Astrocyte (in vitro differentiated cells and primary cell): ENCODE measurements at regions not wholly inside any gene's neighbourhood (a gene's known extent, or its start where the extent isn't known, plus 50 kb on each side); places are given as distances from the start of the nearest gene placed in this dataset.

ENCODE experiments used
- DNase-seq: peaks from one replicate; pipeline ENCODE4 v3.0.0-alpha.2; 2010; ENCODE audit warnings: low read depth
- FAIRE-seq: peaks from 2 replicates; lab custom pipeline; 2011; peaks lifted over from hg19 to GRCh38; lab: Jason Lieb, UNC
- H2AFZ ChIP-seq: 2 replicates; pipeline ENCODE4 v1.6.0; 2012; ENCODE audit warnings: low read depth, low read length, inconsistent platforms
- H3K27ac ChIP-seq: 2 replicates; pipeline ENCODE4 v1.5.1; 2011; ENCODE audit warnings: low read depth, low read length, inconsistent platforms
- H3K27me3 ChIP-seq: 2 replicates; pipeline ENCODE4 v1.6.0; 2011; ENCODE audit warnings: low read length, inconsistent platforms; ENCODE audit not compliant: insufficient read depth
- H3K36me3 ChIP-seq: 2 replicates; pipeline ENCODE4 v1.5.1; 2011; ENCODE audit warnings: low read length, inconsistent platforms; ENCODE audit not compliant: insufficient read depth
- H3K4me1 ChIP-seq: 2 replicates; pipeline ENCODE4 v1.5.1; 2011; ENCODE audit warnings: low read length, inconsistent platforms; ENCODE audit not compliant: insufficient read depth
- H3K4me2 ChIP-seq: 2 replicates; pipeline ENCODE4 v1.6.0; 2012; ENCODE audit warnings: low read length, inconsistent platforms
- H3K4me3 ChIP-seq: 2 replicates; pipeline ENCODE4 v1.5.1; 2011; ENCODE audit warnings: low read depth, mild to moderate bottlenecking, low read length, inconsistent platforms; ENCODE audit not compliant: insufficient read depth
- H3K79me2 ChIP-seq: 2 replicates; pipeline ENCODE4 v1.6.0; 2012; ENCODE audit warnings: mild to moderate bottlenecking, low read length, inconsistent platforms; ENCODE audit not compliant: insufficient read depth
- H3K9ac ChIP-seq: 2 replicates; pipeline ENCODE4 v1.6.0; 2012; ENCODE audit warnings: mild to moderate bottlenecking, low read length, inconsistent platforms
- H3K9me3 ChIP-seq: 2 replicates; pipeline ENCODE4 v1.5.1; 2012; ENCODE audit warnings: low read depth, mild to moderate bottlenecking, low read length, inconsistent platforms; ENCODE audit not compliant: insufficient read depth
- H4K20me1 ChIP-seq: 2 replicates; pipeline ENCODE4 v1.6.0; 2012; ENCODE audit warnings: low read length, inconsistent platforms; ENCODE audit not compliant: insufficient read depth
- H3K27ac Mint-ChIP-seq: one replicate; pipeline ENCODE4 v1.8.0; 2021; ENCODE audit warnings: mild to moderate bottlenecking, mixed read lengths; ENCODE audit not compliant: unreplicated experiment
- H3K27me3 Mint-ChIP-seq: one replicate; pipeline ENCODE4 v1.8.0; 2021; ENCODE audit warnings: low read depth, mixed read lengths; ENCODE audit not compliant: unreplicated experiment
- H3K36me3 Mint-ChIP-seq: one replicate; pipeline ENCODE4 v1.8.0; 2021; ENCODE audit warnings: low read depth, mixed read lengths; ENCODE audit not compliant: unreplicated experiment
- H3K4me1 Mint-ChIP-seq: one replicate; pipeline ENCODE4 v1.8.0; 2021; ENCODE audit warnings: low read depth, mixed read lengths; ENCODE audit not compliant: unreplicated experiment
- H3K4me3 Mint-ChIP-seq: one replicate; pipeline ENCODE4 v1.8.0; 2021; ENCODE audit warnings: mild to moderate bottlenecking, moderate library complexity, mixed read lengths; ENCODE audit not compliant: unreplicated experiment
- H3K9me3 Mint-ChIP-seq: one replicate; pipeline ENCODE4 v1.8.0; 2021; ENCODE audit warnings: mild to moderate bottlenecking, mixed read lengths; ENCODE audit not compliant: unreplicated experiment
- CTCF ChIP-seq: IDR thresholded peaks from 2 replicates; pipeline ENCODE4 v1.5.1; 2011; ENCODE audit warnings: low read depth, mild to moderate bottlenecking, inconsistent platforms, low read length, moderate library complexity; ENCODE audit not compliant: insufficient read depth
- EZH2 ChIP-seq: IDR thresholded peaks from 2 replicates; pipeline ENCODE4 v1.6.1; 2012; ENCODE audit warnings: mild to moderate bottlenecking, low read length, inconsistent platforms; ENCODE audit not compliant: insufficient read depth

DNA sequence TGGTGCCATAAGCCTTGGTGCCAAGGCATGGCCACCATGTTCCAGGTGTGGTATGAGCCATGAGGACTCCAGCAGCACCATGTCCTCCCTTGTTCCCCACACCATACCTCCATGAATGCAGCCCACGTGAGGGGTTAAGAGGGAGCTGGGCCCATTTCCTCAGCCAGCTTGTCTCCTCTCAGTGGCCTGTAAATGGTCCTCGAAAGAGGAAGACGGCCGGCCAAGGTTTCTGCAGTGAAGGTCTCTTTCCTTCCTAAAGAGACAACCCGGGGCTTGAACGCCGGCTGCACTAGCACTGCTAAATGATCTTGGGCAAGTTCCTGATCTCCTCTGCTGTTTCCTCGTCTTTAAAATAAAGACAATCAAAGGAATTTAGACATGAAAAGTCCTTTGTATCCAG is 154.0 kb downstream of the BMP7 start:
- H4K20me1 ChIP-seq: no peaks in the 10 kb centered on the region
- H3K4me3 ChIP-seq: no peak overlapping the region
- no peaks in the 10 kb centered on the region for H3K36me3 ChIP-seq
- no peak overlapping the region for H3K4me3 Mint-ChIP-seq
- DNase-seq: no peak
- H3K79me2 ChIP-seq: no peaks in the 10 kb centered on the region
- H3K27me3 ChIP-seq: peaks cover 4% of the 10 kb centered on the region
- no peaks in the 10 kb centered on the region for H3K4me1 ChIP-seq
- H3K4me2 ChIP-seq: no peak overlapping the region
- H3K4me1 Mint-ChIP-seq: no peaks in the 10 kb centered on the region
- FAIRE-seq: no peak
- peaks cover 41% of the 10 kb centered on the region for H3K27me3 Mint-ChIP-seq
- H3K9ac ChIP-seq: no peak overlapping the region
- peaks cover 3% of the 10 kb centered on the region for H3K9me3 ChIP-seq
- peaks cover 11% of the 10 kb centered on the region for H3K36me3 Mint-ChIP-seq
- H3K27ac Mint-ChIP-seq: no peak overlapping the region
- TF ChIP-seq EZH2: no peak
- TF ChIP-seq CTCF: no peak
- peaks cover 44% of the 10 kb centered on the region for H3K9me3 Mint-ChIP-seq
- H2AFZ ChIP-seq: no peak overlapping the region
- no peak overlapping the region for H3K27ac ChIP-seq

DNA sequence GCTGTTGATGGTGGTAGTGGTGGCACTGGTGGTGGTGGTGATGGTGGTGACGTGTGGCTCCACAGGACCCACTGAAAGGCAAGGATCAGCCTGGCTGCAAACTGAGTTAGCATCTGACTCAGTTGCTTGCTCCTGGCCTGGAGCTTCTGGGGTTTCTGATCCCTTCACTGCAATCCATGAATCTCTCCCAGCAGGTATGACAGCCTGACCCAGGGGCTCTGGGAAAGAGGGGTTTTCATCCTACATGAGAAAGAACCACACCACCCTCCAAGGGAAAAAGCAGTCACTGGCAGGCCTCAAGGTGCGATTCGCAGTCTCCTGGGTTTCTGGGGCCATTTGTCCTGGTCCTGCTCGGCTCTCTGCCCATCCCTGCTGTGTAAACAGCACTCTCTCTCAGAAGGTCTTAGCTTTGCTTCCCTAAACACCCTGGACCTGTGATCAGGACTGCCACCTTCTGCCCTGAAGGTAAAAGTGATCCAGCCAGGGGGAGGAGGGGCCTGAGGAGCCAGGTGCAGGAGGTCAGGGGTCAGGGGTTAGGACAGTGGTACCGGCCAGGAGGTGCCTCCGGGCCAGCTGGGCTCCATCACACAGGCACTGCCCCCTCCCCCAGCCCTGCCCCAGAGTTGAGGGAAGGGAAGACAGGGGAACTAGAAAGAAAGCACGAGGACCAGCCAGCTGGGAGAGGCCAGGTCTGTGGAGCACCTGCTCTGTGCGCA is 152.0 kb downstream of the BMP7 start:
- H3K4me2 ChIP-seq: no peak overlapping the region
- Mint-ChIP-seq H3K27ac (no peak overlapping the region), H3K4me3 (no peak overlapping the region), H3K4me1 (no peaks in the 10 kb centered on the region), H3K27me3 (peaks cover 40% of the 10 kb centered on the region), H3K9me3 (peaks cover 41% of the 10 kb centered on the region), H3K36me3 (peaks cover 11% of the 10 kb centered on the region)
- H3K4me3 ChIP-seq: no peak overlapping the region
- H3K36me3 ChIP-seq: no peaks in the 10 kb centered on the region
- H3K9me3 ChIP-seq: peaks cover 3% of the 10 kb centered on the region
- no peak overlapping the region for H3K27ac ChIP-seq
- FAIRE-seq: no peak
- no peak for TF ChIP-seq CTCF
- no peak for TF ChIP-seq EZH2
- no peaks in the 10 kb centered on the region for H3K79me2 ChIP-seq
- no peak for DNase-seq
- H3K27me3 ChIP-seq: peaks cover 2% of the 10 kb centered on the region
- no peak overlapping the region for H3K9ac ChIP-seq
- H2AFZ ChIP-seq: no peak overlapping the region
- H4K20me1 ChIP-seq: no peaks in the 10 kb centered on the region
- no peaks in the 10 kb centered on the region for H3K4me1 ChIP-seq

GRCh38 chr20:57117296-57117695 is 149.1 kb downstream of the BMP7 start:
- DNase-seq (no peak), FAIRE-seq (no peak)
- Histone ChIP-seq H3K4me1 (no peaks in the 10 kb centered on the region), H3K36me3 (no peaks in the 10 kb centered on the region), H3K27me3 (peaks cover 2% of the 10 kb centered on the region), H3K27ac (no peak overlapping the region), H3K79me2 (no peaks in the 10 kb centered on the region), H3K9me3 (no peaks in the 10 kb centered on the region), H3K9ac (no peak overlapping the region), H2AFZ (no peak overlapping the region), H4K20me1 (no peaks in the 10 kb centered on the region), H3K4me3 (no peak overlapping the region), H3K4me2 (no peak overlapping the region)
- Mint-ChIP-seq H3K36me3 (peaks cover 11% of the 10 kb centered on the region), H3K27me3 (peaks cover 38% of the 10 kb centered on the region), H3K4me3 (no peak overlapping the region), H3K4me1 (no peaks in the 10 kb centered on the region), H3K27ac (no peak overlapping the region), H3K9me3 (peaks cover 37% of the 10 kb centered on the region)
- no peak for TF ChIP-seq EZH2
- no peak for TF ChIP-seq CTCF
